Neural cell (in vitro differentiated cells): ENCODE measurements at regions not wholly inside any gene's neighbourhood (a gene's known extent, or its start where the extent isn't known, plus 50 kb on each side); places are given as distances from the start of the nearest gene placed in this dataset.

Experiments
- H2AFZ ChIP-seq: fragments of 200-600, 300-800 bp; sonication (generic), shearing (Covaris generic); 2 replicates; pipeline ENCODE4 v1.6.0; 2014; ENCODE audit warnings: low read depth, mild to moderate bottlenecking, antibody characterized with exemption, low read length, moderate library complexity
- H3F3A ChIP-seq: fragments of 200-600 bp; shearing (Covaris generic); 2 replicates; pipeline ENCODE4 v1.6.1; 2016; ENCODE audit warnings: mild to moderate bottlenecking, moderate library complexity, mixed read lengths, antibody characterized with exemption, low read length; ENCODE audit not compliant: insufficient read depth, poor library complexity, severe bottlenecking
- H3K27ac ChIP-seq: fragments of 200-600, 300-800 bp; sonication (generic), shearing (Covaris generic); 2 replicates; pipeline ENCODE4 v1.5.1; 2014; ENCODE audit warnings: mild to moderate bottlenecking, low read length, moderate library complexity
- H3K27me3 ChIP-seq: fragments of 300-800, 200-600 bp; sonication (generic), shearing (Covaris generic); 2 replicates; pipeline ENCODE4 v1.6.0; 2014; ENCODE audit warnings: mild to moderate bottlenecking, low read depth, low read length, moderate library complexity; ENCODE audit not compliant: insufficient read depth
- H3K36me3 ChIP-seq: fragments of 300-800, 200-600 bp; sonication (generic), shearing (Covaris generic); 2 replicates; pipeline ENCODE4 v1.5.1; 2014; ENCODE audit warnings: mild to moderate bottlenecking, antibody characterized with exemption, low read length, moderate library complexity; ENCODE audit not compliant: insufficient read depth
- H3K4me2 ChIP-seq: fragments of 300-800, 200-600 bp; sonication (generic), shearing (Covaris generic); 2 replicates; pipeline ENCODE4 v1.6.0; 2014; ENCODE audit warnings: mild to moderate bottlenecking, low read length
- H3K4me3 ChIP-seq: fragments of 300-800, 200-600 bp; sonication (generic), shearing (Covaris generic); 2 replicates; pipeline ENCODE4 v1.5.1; 2014; ENCODE audit warnings: mild to moderate bottlenecking, low read length, moderate library complexity
- H3K79me2 ChIP-seq: fragments of 200-600 bp; shearing (Covaris generic); replicated peaks from 2 replicates; pipeline ENCODE4 v1.6.0; 2014; ENCODE audit warnings: mild to moderate bottlenecking, low read length, moderate library complexity; ENCODE audit not compliant: insufficient read depth
- H3K9ac ChIP-seq: fragments of 300-800, 200-600 bp; sonication (generic), shearing (Covaris generic); 2 replicates; pipeline ENCODE4 v1.6.1; 2016; ENCODE audit warnings: mild to moderate bottlenecking, low read length, mixed read lengths
- H3K9me2 ChIP-seq: fragments of 200-600 bp; shearing (Covaris generic); 2 replicates; pipeline ENCODE4 v1.6.1; 2016; ENCODE audit warnings: mild to moderate bottlenecking, low read length, mixed read lengths; ENCODE audit not compliant: insufficient read depth
- H3K9me3 ChIP-seq: fragments of 200-600, 300-800 bp; sonication (generic), shearing (Covaris generic); 2 replicates; pipeline ENCODE4 v1.6.1; 2016; ENCODE audit warnings: mild to moderate bottlenecking, mixed run types, low read length, moderate library complexity, mixed read lengths
- H4K20me1 ChIP-seq: fragments of 200-600 bp; shearing (Covaris generic); 2 replicates; pipeline ENCODE4 v1.6.1; 2016; ENCODE audit warnings: mild to moderate bottlenecking, mixed run types; ENCODE audit not compliant: insufficient read depth
- EP300 ChIP-seq: fragments of 450-650 bp; conservative IDR thresholded peaks from 2 replicates; pipeline ENCODE4 v1.6.1; 2014; ENCODE audit warnings: antibody characterized with exemption, mild to moderate bottlenecking, moderate library complexity; ENCODE audit not compliant: poor library complexity, severe bottlenecking
- EZH2 ChIP-seq: fragments of 200-600, 300-800 bp; shearing (Covaris generic), sonication (generic); IDR thresholded peaks from 2 replicates; pipeline ENCODE4 v1.6.1; 2014; ENCODE audit warnings: antibody characterized with exemption, low read length, borderline replicate concordance, mild to moderate bottlenecking; ENCODE audit not compliant: insufficient read depth, poor library complexity, severe bottlenecking
- MXI1 ChIP-seq: fragments of 450-650 bp; conservative IDR thresholded peaks from 2 replicates; pipeline ENCODE4 v1.6.1; 2014; ENCODE audit warnings: antibody characterized with exemption, mild to moderate bottlenecking; ENCODE audit not compliant: poor library complexity, severe bottlenecking
- POLR2AphosphoS5 ChIP-seq: IDR thresholded peaks from 2 replicates; pipeline ENCODE4 v1.6.1; 2012
- RAD21 ChIP-seq: fragments of 450-650 bp; conservative IDR thresholded peaks from 2 replicates; pipeline ENCODE4 v1.6.1; 2014; ENCODE audit warnings: antibody characterized with exemption, mild to moderate bottlenecking, moderate library complexity
- SMC3 ChIP-seq: fragments of 450-650 bp; conservative IDR thresholded peaks from 2 replicates; pipeline ENCODE4 v1.6.1; 2014; ENCODE audit warnings: antibody characterized with exemption, mild to moderate bottlenecking, moderate library complexity; ENCODE audit not compliant: poor library complexity
- TAF1 ChIP-seq: IDR thresholded peaks from 2 replicates; pipeline ENCODE4 v1.6.1; 2012; ENCODE audit warnings: low read depth
- TF ChIP-seq, protein P1 (sequence below): fragments of 450-650 bp; IDR thresholded peaks from 2 replicates; pipeline ENCODE4 v1.5.1; 2014; ENCODE audit warnings: antibody characterized with exemption, mild to moderate bottlenecking, moderate library complexity; ENCODE audit not compliant: poor library complexity, severe bottlenecking
- TF ChIP-seq, protein P2 (sequence below): IDR thresholded peaks from 2 replicates; pipeline ENCODE4 v1.6.1; 2012; ENCODE audit warnings: borderline replicate concordance

DNA sequence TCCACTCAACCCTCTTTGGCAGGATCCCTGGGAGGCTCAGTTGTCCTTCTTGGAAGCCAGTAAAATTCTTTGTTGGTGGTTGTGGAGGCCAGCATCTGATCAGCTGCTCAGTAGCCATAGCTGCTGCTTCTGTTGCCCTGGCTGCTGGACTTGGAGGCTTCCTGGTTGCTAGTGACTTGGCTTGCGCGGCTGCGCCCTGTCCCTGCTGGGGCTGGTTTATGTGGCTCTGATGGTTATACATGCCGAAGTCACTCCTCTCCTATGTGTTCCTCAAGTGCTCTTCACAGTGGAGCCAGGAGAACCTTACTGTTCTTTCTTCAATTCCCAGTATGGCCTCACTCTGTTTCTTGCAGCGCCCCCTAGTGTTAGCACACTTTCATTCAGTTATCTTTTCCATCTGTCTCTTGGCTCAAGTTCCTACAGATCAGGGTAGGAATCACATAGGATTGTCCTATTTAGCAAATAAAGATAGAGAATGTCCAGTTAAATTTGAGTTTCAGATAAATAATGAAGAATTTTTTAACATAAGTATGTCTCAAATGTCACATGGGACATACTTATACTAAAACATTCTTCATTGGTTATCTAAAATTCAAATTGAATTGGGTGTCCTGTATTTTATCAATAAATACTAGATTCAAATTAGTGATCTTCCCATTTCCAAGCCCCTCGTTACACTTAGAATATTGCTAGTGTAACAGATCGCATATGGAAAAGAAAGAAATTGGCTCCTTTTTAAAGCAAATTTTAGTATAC is 176.5 kb downstream of the TGFB2 start:
- TF ChIP-seq EP300 = no peak
- TF ChIP-seq TAF1 = no peak
- TF ChIP-seq MXI1 = no peak
- no peak for TF ChIP-seq POLR2AphosphoS5
- TF ChIP-seq, protein P1, sequence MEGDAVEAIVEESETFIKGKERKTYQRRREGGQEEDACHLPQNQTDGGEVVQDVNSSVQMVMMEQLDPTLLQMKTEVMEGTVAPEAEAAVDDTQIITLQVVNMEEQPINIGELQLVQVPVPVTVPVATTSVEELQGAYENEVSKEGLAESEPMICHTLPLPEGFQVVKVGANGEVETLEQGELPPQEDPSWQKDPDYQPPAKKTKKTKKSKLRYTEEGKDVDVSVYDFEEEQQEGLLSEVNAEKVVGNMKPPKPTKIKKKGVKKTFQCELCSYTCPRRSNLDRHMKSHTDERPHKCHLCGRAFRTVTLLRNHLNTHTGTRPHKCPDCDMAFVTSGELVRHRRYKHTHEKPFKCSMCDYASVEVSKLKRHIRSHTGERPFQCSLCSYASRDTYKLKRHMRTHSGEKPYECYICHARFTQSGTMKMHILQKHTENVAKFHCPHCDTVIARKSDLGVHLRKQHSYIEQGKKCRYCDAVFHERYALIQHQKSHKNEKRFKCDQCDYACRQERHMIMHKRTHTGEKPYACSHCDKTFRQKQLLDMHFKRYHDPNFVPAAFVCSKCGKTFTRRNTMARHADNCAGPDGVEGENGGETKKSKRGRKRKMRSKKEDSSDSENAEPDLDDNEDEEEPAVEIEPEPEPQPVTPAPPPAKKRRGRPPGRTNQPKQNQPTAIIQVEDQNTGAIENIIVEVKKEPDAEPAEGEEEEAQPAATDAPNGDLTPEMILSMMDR = no peak
- no peak for TF ChIP-seq SMC3
- TF ChIP-seq RAD21 = no peak
- TF ChIP-seq EZH2 = no peak
- TF ChIP-seq, protein P2, sequence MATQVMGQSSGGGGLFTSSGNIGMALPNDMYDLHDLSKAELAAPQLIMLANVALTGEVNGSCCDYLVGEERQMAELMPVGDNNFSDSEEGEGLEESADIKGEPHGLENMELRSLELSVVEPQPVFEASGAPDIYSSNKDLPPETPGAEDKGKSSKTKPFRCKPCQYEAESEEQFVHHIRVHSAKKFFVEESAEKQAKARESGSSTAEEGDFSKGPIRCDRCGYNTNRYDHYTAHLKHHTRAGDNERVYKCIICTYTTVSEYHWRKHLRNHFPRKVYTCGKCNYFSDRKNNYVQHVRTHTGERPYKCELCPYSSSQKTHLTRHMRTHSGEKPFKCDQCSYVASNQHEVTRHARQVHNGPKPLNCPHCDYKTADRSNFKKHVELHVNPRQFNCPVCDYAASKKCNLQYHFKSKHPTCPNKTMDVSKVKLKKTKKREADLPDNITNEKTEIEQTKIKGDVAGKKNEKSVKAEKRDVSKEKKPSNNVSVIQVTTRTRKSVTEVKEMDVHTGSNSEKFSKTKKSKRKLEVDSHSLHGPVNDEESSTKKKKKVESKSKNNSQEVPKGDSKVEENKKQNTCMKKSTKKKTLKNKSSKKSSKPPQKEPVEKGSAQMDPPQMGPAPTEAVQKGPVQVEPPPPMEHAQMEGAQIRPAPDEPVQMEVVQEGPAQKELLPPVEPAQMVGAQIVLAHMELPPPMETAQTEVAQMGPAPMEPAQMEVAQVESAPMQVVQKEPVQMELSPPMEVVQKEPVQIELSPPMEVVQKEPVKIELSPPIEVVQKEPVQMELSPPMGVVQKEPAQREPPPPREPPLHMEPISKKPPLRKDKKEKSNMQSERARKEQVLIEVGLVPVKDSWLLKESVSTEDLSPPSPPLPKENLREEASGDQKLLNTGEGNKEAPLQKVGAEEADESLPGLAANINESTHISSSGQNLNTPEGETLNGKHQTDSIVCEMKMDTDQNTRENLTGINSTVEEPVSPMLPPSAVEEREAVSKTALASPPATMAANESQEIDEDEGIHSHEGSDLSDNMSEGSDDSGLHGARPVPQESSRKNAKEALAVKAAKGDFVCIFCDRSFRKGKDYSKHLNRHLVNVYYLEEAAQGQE = no peak
- no peak overlapping the region for H3K4me2 ChIP-seq
- H3K79me2 ChIP-seq = no peaks in the 10 kb centered on the region
- H3K9me3 ChIP-seq = no peaks in the 10 kb centered on the region
- H3K9me2 ChIP-seq = no peaks in the 10 kb centered on the region
- no peaks in the 10 kb centered on the region for H3K36me3 ChIP-seq
- H3F3A ChIP-seq = no peaks in the 10 kb centered on the region
- H3K27me3 ChIP-seq = no peaks in the 10 kb centered on the region
- no peak overlapping the region for H3K9ac ChIP-seq
- no peak overlapping the region for H3K27ac ChIP-seq
- H2AFZ ChIP-seq = no peak overlapping the region
- H4K20me1 ChIP-seq = no peaks in the 10 kb centered on the region
- no peak overlapping the region for H3K4me3 ChIP-seq

DNA sequence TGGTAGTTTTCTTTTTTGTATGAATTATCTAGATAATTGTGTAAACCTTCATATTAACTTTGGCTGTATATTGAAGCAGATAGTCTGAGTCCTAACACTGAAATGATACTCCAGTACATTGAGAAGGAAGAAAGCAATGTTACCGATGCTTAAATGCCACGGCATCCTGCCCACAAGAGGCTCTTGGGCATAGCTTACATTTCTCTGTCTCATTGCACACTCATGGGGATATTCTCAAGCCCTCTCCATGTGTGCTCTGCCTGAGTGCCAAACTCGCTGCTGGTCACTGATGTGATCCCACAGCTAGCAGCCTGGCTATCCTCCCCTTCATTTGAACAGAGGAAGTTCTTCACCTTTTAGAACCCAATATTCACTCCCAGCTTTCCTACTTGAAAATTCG is 179.4 kb downstream of the TGFB2 start:
- H3K79me2 ChIP-seq = no peaks in the 10 kb centered on the region
- H3F3A ChIP-seq = no peaks in the 10 kb centered on the region
- no peaks in the 10 kb centered on the region for H4K20me1 ChIP-seq
- H3K36me3 ChIP-seq = no peaks in the 10 kb centered on the region
- no peak overlapping the region for H3K4me2 ChIP-seq
- no peaks in the 10 kb centered on the region for H3K27me3 ChIP-seq
- H3K9me3 ChIP-seq = no peaks in the 10 kb centered on the region
- H3K9me2 ChIP-seq = no peaks in the 10 kb centered on the region
- no peak overlapping the region for H3K27ac ChIP-seq
- no peak overlapping the region for H3K9ac ChIP-seq
- TF ChIP-seq RAD21 (no peak), POLR2AphosphoS5 (no peak), MXI1 (no peak), SMC3 (no peak), EZH2 (no peak), TAF1 (no peak), EP300 (no peak)
- TF ChIP-seq, protein P1 = no peak
- TF ChIP-seq, protein P2 = no peak
- H2AFZ ChIP-seq = no peak overlapping the region
- H3K4me3 ChIP-seq = no peak overlapping the region
